ENCODE measurements at regions not wholly inside any gene's neighbourhood (a gene's known extent, or its start where the extent isn't known, plus 50 kb on each side); places are given as distances from the start of the nearest gene placed in this dataset.

DNA sequence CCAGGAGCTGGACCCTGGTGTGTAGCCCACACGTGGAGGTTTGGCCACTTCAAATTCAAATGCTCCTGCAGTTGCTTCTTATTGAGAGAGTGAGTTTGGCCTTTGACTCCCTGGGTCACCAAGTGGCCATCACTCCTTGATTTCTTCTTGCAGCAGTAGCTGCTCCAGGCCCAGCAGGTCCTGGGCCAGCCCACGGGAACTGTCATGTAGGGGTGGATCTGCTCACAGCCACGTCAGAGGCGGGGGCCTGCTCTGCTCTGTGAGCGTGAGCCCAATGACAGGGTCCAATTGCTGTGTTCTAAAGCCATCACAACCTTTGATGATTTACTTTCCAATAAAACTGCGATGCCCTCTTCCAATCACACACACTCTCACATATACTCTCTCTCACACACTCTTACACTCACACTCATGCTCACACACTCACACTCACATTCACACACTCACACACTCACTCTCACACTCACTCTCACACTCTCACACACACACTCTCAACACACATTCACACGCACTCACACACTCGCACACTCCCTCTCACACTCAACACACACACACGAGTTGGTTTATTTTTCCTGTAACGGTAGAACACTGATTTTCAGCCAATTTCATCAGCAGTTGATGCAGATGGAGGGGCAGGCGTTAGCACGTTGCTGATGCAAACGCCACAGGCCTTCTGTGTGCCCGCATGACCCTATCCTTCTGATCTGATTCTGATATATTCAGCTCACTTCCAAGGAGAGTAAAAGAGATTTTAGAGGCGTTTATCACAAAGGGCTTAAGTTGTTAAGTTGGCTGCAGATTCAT, 210.7 kb upstream of the PPP2R2D start:
- 56 to 73% (median 58%) methylated on average over 15 of the region's 15 CpGs for WGBS, 3 donors
- intact Hi-C loops (cut with DNase I): no loop called here
- ATAC-seq (no peak), DNase-seq (no peak)
- Histone ChIP-seq H3K27ac (no peak overlapping the region), H3K4me1 (no peaks in the 10 kb centered on the region), H3K36me3 (ENCODE audit: insufficient read depth in 1 of 2, low read depth in 1 of 2) (no peaks in the 10 kb centered on the region), H3K27me3 (ENCODE audit: insufficient read depth in 3 of 3, low read length in 2 of 3) (peaks cover 0 to 9% (median 2%) of the 10 kb centered on the region in 3 donors), H3K4me3 (no peak overlapping the region), H3K9me3 (no peaks in the 10 kb centered on the region)
- TF ChIP-seq, protein P1, sequence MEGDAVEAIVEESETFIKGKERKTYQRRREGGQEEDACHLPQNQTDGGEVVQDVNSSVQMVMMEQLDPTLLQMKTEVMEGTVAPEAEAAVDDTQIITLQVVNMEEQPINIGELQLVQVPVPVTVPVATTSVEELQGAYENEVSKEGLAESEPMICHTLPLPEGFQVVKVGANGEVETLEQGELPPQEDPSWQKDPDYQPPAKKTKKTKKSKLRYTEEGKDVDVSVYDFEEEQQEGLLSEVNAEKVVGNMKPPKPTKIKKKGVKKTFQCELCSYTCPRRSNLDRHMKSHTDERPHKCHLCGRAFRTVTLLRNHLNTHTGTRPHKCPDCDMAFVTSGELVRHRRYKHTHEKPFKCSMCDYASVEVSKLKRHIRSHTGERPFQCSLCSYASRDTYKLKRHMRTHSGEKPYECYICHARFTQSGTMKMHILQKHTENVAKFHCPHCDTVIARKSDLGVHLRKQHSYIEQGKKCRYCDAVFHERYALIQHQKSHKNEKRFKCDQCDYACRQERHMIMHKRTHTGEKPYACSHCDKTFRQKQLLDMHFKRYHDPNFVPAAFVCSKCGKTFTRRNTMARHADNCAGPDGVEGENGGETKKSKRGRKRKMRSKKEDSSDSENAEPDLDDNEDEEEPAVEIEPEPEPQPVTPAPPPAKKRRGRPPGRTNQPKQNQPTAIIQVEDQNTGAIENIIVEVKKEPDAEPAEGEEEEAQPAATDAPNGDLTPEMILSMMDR (IDR thresholded peaks at IDR 0.05): no peak

DNA sequence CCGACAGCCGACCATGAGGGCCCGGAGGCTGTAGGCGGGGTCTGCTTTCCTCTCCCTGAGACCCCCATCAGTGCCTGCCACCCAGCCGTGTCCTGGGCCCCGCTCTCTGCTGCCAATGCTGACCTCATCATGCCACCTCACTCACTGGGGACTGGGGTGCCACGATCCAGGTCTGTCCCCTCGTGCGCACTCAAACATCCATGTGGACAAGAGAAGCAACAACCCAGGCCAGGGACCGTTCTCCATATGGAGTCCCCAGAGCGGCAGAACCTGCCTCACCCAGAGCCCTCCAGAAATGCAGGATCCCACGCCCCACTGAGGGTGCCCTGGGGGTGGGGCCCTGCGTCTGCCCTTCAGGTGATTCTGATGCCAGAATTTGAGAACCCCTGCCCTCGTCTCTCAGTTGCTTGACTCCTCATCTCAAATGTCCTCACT, 210.0 kb upstream of the PPP2R2D start:
- Histone ChIP-seq H3K27ac (no peak overlapping the region), H3K4me1 (no peaks in the 10 kb centered on the region), H3K9me3 (no peaks in the 10 kb centered on the region), H3K4me3 (no peak overlapping the region), H3K36me3 (ENCODE audit: insufficient read depth in 1 of 2, low read depth in 1 of 2) (no peaks in the 10 kb centered on the region), H3K27me3 (ENCODE audit: insufficient read depth in 3 of 3, low read length in 2 of 3) (peaks cover 0 to 9% (median 2%) of the 10 kb centered on the region in 3 donors)
- DNase-seq: no peak
- TF ChIP-seq, protein P1 (IDR thresholded peaks at IDR 0.05): no peak
- WGBS, 3 donors: 53 to 72% (median 70%) methylated on average over 10 to 14 of the region's 14 CpGs
- intact Hi-C loops (cut with DNase I): no loop called here
- no peak for ATAC-seq

DNA sequence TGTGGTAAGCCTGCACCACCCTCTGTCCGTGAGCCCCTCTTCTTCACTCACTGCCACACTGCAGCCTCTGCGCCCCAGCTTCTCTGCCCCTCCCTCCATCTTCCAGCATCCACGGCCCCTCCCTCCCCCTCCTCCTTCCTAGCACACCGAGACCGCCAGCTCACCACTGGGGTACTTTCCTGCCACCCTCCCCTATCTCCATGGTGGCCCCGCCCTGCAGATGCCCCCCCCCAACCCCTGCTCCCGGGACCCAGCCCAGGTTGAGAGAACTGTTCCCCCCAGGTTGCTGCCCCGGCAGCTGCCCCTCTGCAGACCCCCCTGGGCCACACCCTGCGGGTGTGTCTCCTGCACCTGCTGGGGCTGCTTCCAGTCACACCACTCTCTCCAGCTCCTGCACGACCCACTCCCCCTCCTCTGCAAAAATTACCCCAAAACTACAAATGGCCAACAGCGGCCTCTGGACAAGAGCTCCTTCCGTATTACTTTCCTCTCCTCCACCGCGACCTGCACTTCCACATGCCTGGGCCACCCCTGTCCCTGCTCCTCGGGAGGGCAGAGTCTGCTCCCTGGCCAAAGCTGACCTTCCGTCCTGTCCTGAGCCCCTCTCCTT, 209.2 kb upstream of the PPP2R2D start:
- Histone ChIP-seq H3K4me1 (no peaks in the 10 kb centered on the region), H3K4me3 (no peak overlapping the region), H3K36me3 (ENCODE audit: insufficient read depth in 1 of 2, low read depth in 1 of 2) (no peaks in the 10 kb centered on the region), H3K27ac (no peak overlapping the region), H3K9me3 (no peaks in the 10 kb centered on the region), H3K27me3 (ENCODE audit: insufficient read depth in 3 of 3, low read length in 2 of 3) (peaks cover 0 to 9% (median 2%) of the 10 kb centered on the region in 3 donors)
- intact Hi-C loops (cut with DNase I): no loop called here
- ATAC-seq (no peak), DNase-seq (no peak)
- 74 to 82% (median 77%) methylated on average over 16 of the region's 16 CpGs for WGBS, 3 donors
- TF ChIP-seq, protein P1 (IDR thresholded peaks at IDR 0.05): no peak

DNA sequence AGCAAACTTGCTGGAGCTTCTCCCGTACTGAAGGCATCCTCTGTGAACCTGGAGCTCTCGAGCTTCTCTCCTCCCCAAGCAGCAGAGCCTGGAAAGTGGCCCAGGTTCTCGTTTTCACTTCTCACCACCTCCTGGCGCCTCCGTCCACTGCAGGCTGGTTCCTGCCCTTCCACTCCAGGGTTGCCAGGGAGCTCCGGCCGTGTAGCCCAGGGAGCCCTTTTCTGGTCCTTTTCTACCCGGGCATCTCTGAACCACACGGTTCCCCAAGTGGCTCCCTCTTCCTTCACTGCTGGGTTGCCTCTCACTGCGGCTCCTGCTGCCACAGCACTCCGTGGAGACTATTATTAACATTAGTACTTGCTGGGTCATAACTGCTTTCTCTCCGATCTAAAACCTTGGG, 208.6 kb upstream of the PPP2R2D start:
- Histone ChIP-seq H3K4me1 (no peaks in the 10 kb centered on the region), H3K4me3 (no peak overlapping the region), H3K36me3 (ENCODE audit: insufficient read depth in 1 of 2, low read depth in 1 of 2) (no peaks in the 10 kb centered on the region), H3K27ac (no peak overlapping the region), H3K27me3 (ENCODE audit: insufficient read depth in 3 of 3, low read length in 2 of 3) (peaks cover 0 to 9% (median 2%) of the 10 kb centered on the region in 3 donors), H3K9me3 (no peaks in the 10 kb centered on the region)
- ATAC-seq (no peak), DNase-seq (no peak)
- TF ChIP-seq, protein P1 (IDR thresholded peaks at IDR 0.05): no peak
- 39 to 47% (median 44%) methylated on average over 12 of the region's 12 CpGs for WGBS, 3 donors
- intact Hi-C loops (cut with DNase I): no loop called here
